Anterior cingulate cortex (tissue), 58 donors: ENCODE measurements at regions not wholly inside any gene's neighbourhood (a gene's known extent, or its start where the extent isn't known, plus 50 kb on each side); places are given as distances from the start of the nearest gene placed in this dataset.

ENCODE experiments used
- DNase-seq, 58 donors: peaks; one replicate each; lab custom pipeline; 2025; lab: John Stamatoyannopoulos, UW

- DNase-seq: no peak
These were observed 252.8 kb downstream of the PIK3R1 start for GRCh38 chr5:68468322-68468721.

DNA sequence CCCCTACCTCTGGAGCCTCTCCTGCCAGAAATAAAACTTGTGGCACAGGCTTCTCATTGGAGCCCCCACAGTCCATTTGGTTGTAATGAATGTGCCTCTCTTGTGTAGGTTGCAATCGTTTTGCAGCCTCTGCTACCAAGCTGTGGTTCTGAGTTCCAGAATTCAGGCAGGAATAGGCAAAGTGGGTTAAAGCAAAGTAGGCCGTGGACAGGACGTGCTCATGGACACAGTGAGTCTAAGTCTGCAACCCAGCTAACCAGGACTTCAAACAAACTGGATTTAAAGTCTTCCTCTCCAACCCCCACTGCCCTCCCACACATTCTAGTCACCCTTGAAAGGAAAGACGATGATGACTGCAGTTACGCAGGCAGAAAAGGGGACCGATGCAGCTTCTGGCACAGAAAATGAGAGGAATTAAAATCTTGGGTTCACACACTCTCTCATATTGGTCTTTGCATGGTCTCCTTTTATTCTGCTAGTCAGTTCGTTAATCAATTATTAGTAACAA lies 260.0 kb downstream of the PIK3R1 start:
- DNase-seq: peak in 5 of 58 donors; percentile 5 to 44 (median 14)

GRCh38 chr5:68476854-68477253 lies 261.3 kb downstream of the PIK3R1 start:
- DNase-seq: no peak

- no peak for DNase-seq
These were observed 262.9 kb downstream of the PIK3R1 start for GRCh38 chr5:68478301-68479095.

DNA sequence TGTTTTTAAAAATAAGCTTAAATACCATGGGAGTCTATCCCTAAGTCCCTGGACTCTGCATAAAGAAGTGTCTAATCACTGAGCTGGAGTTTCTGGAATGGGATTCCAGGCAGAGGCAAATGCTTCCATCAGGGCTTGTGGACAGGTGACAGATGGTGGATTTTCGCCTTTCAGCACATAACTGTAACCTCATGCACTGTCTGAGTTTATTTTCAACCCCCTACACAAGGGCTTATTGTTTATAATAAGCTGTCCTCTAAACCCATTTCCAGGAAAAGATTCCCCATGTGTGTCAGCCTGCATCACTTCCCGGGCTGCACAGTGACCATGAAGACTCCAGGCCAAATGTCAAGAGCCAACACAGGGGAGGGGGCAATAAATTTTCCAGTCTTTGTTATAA lies 264.0 kb downstream of the PIK3R1 start:
- no peak for DNase-seq

DNA sequence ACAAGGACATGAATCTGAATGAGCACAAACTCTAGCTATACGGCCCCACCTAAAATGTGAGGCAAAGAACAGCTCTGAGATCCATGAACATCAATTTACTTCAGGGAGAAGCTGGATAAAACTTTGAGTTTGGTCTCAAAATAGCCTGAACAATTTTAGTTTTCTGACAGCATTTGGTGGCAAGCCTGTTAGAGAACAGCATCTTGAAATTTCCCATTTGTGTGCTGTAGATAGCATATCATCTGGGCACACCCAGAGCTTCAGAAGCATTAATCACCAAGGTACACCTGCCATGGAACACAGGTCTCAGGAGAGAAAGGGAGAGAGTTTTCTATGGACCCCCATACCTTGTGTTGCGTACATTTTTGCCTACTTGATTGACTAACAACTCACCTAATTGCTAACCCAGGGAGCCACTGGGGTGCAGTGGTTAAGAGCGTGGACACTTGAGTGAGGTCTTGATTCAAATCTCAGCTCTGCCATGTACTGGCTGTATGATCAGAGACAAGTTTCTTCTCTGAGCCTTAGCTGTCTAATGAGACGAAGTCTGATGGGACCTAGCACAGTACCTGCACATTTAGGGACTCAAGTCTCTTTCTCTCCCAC lies 264.9 kb downstream of the PIK3R1 start:
- peak in 2 of 58 donors; percentile 12 to 24 for DNase-seq

DNA sequence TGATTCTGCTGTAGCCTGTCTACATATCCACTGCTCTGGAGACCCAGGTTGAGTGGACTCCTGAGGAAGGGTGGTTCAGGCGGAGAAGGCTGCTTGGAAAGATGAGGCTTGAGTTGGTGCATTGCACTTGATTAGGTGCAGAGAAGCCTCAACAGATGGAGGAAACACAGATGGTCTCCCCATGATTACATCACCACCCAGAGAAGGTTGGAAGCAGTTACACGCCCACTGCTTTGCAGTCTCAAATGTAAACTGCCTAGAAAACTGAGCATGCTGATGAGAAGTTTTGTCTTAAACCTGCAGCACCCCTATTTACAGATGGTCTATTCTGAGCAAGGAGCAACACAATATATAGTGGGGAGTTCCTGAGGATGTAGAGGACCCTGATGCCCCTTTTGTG lies 266.6 kb downstream of the PIK3R1 start:
- peak in 30 of 58 donors; percentile 0 to 73 (median 30) for DNase-seq

GRCh38 chr5:68484307-68485068 lies 268.9 kb downstream of the PIK3R1 start:
- no peak for DNase-seq

DNA sequence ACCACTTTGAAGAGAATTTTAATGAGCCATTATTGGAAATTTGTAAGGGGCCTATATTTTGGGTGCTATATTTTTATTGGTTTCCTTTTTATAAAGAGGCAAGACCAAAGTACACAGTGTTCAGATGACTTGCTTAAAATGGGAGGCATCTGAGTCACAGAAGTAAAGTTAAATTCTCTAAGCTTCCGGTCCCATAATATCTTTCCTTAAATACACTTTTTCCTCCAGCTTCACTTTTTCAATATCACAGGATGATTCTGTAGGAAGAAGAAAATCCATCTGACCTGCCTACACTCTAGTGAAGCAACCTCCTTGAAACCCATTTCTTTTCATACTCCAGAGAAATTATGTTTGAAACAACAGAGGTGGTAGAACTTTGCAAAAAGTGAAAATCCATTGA lies 274.0 kb downstream of the PIK3R1 start:
- DNase-seq: no peak

DNA sequence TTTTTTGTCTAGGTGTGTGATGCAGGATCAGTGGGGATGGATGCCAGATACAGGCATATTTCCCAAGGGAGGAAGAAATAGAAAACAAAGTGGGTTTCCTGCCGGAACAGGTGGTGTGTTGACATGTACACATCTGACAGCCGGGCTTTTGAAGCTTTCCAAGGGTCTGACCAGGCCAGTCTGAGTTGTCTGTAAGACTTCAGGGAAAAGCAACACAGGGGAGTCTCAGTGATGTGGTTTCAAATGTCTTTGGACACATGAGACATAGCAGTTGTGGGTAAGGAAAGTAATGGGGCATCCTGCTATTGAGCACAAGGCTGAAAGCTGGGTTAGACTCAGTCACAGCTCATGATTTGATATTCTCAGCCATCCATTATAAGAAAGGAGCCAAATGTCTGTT lies 274.9 kb downstream of the PIK3R1 start:
- DNase-seq: no peak

- no peak for DNase-seq
These were observed 279.2 kb downstream of the PIK3R1 start for GRCh38 chr5:68494771-68495170.

GRCh38 chr5:68499987-68500386 lies 284.4 kb downstream of the PIK3R1 start:
- DNase-seq: no peak

DNA sequence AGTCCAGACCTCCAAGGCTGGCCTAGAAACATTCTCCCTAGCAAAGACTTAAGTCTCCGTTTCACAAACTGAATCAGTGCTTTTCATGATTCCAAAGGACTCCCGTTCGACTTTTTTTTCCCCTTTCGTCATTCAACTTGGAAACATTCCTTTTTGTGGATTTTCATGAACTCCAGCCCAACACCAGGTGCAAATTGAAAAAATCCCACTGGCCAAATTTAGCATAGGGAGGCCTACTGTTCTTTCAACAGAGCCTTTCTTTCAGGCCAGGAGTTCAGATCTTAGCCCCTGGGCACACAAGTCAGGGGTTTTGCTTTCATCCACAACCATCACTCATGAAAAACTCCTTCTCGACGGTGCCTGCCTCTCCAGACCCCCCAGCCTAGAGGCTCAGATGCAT lies 285.3 kb downstream of the PIK3R1 start:
- DNase-seq: no peak

DNA sequence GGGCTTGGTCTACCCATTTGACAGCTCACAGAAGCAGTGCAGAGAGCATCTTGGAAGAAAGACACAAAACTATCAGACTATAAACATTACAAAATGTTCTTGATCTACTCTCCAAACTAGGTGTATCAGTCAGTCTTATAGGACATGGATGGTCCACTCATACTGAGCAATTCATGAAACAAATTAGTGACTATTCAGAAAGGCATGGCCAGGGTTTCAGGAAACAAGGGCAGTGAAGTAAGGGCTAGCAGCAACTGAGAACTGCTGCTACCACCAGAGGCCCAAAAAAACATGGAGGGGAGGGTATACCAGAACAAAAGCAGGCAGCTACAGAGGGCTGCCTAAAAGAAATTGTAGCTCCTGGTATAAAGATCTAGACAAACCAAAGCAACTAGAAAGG lies 287.0 kb downstream of the PIK3R1 start:
- no peak for DNase-seq

DNA sequence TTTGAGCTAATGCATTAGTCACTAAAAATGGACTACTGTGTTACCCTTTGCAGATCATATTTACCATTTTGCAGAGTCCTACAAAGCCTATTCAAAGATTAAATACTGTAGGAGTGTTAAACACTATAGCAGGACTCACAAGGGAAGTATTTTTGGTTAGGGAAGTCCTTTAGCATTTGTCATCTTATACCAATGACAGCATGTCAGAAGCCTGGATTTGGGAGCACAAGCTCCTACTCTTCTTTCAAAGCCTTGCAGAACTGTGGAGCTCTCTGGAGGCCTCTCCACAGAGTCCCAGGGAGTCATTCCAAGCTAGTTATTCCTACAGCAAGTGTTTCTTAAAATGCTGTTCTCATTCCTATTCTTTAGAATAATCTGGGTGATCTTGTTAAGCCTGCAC lies 288.8 kb downstream of the PIK3R1 start:
- DNase-seq: no peak

- no peak for DNase-seq
These were observed 290.6 kb downstream of the PIK3R1 start for GRCh38 chr5:68505917-68506860.

GRCh38 chr5:68515514-68515913 lies 300.0 kb downstream of the PIK3R1 start:
- DNase-seq: no peak

- DNase-seq: no peak
These were observed 302.7 kb downstream of the PIK3R1 start for GRCh38 chr5:68518286-68518685.

DNA sequence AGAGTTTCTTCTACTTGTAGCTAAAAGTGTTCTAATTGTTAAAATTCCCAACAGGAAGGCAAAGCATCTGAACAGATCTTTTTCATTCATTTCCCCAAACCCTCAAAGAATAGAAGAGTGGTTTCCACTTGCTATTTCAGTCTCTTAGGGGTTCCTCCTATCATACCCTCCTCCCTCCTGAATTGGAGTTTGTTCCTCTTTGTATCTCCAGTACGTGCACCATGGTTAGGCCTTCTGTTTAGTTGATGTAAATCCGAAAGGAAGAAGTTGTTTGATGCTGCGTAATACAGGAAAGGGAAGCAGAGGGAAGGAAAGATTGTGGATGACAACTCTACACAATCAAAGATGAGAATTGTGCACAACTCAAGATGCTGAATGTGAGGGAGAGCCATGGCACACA lies 303.6 kb downstream of the PIK3R1 start:
- DNase-seq: no peak

- no peak for DNase-seq
These were observed 306.2 kb downstream of the PIK3R1 start for GRCh38 chr5:68521776-68522175.
